GM12878 (cell line): ENCODE measurements at regions not wholly inside any gene's neighbourhood (a gene's known extent, or its start where the extent isn't known, plus 50 kb on each side); places are given as distances from the start of the nearest gene placed in this dataset.

ENCODE experiments used
- ATAC-seq: fragments of 200-7000 bp; cut with Tn5 transposase; 3 replicates; pipeline ENCODE4 v1.9.1; 2020; ENCODE audit warnings: mild to moderate bottlenecking, moderate library complexity
- BruUV-seq: library from RNA; stranded (reverse); fragments of 400-500 nt; replicated peaks from 2 replicates; lab custom pipeline; 2021; lab: Mats Ljungman, UMichigan
- CTCF ChIA-PET: fragments of 300-600 bp; sonication (Branson Sonifier 250); formaldehyde crosslinking; extraction: SDS; loops from one replicate; lab custom pipeline; 2021; ENCODE audit warnings: inconsistent platforms; lab: Yijun Ruan, JAX
- POLR2A ChIA-PET: fragments of 350-600 bp; formaldehyde crosslinking; extraction: SDS; loops from one replicate; lab custom pipeline; 2021; ENCODE audit warnings: inconsistent platforms; lab: Charles Lee
- RAD21 ChIA-PET: fragments of 300-600 bp; sonication (Branson Sonifier 250); formaldehyde crosslinking; loops from one replicate; lab custom pipeline; 2023; ENCODE audit warnings: antibody characterized with exemption; ENCODE audit not compliant: unreplicated experiment; lab: Charles Lee
- SMC1A ChIA-PET: fragments of 300-600 bp; sonication (Branson Sonifier 250); formaldehyde crosslinking; loops from one replicate; lab custom pipeline; 2023; ENCODE audit not compliant: unreplicated experiment, uncharacterized antibody; lab: Charles Lee
- DNase-seq: peaks from one replicate; pipeline ENCODE4 v3.0.0-alpha.2; 2011; ENCODE audit warnings: low read depth, low spot score
- FAIRE-seq: peaks from 3 replicates; lab custom pipeline; 2011; peaks lifted over from hg19 to GRCh38; lab: Jason Lieb, UNC
- H2AFZ ChIP-seq: 2 replicates; pipeline ENCODE4 v1.6.0; 2011; ENCODE audit warnings: low read depth, low read length, control low read depth; ENCODE audit not compliant: control insufficient read depth
- H3K27ac ChIP-seq: 2 replicates; pipeline ENCODE4 v1.5.1; 2011; ENCODE audit warnings: control low read depth; ENCODE audit not compliant: control insufficient read depth, insufficient read depth
- H3K27me3 ChIP-seq, 2 experiments: replicated peaks in 1 of 2; 2 replicates each; pipeline versions ENCODE4 v1.6.0 to v1.6.1; 2011; ENCODE audit warnings: low read length in 1 of 2; ENCODE audit not compliant: control insufficient read depth in 2 of 2, insufficient read depth in 2 of 2
- H3K36me3 ChIP-seq, 2 experiments: 2 replicates each; pipeline ENCODE4 v1.5.1; 2011; ENCODE audit warnings: low read length in 1 of 2; ENCODE audit not compliant: control insufficient read depth in 2 of 2, insufficient read depth in 2 of 2
- H3K4me1 ChIP-seq: 2 replicates; pipeline ENCODE4 v1.6.1; 2011; ENCODE audit warnings: mild to moderate bottlenecking, low read length, moderate library complexity, mixed read lengths; ENCODE audit not compliant: control insufficient read depth, insufficient read depth
- H3K4me2 ChIP-seq: 2 replicates; pipeline ENCODE4 v1.6.0; 2011; ENCODE audit warnings: control low read depth; ENCODE audit not compliant: control insufficient read depth, insufficient read depth
- H3K4me3 ChIP-seq: fragments of 200-600 bp; sonication (generic); 2 replicates; pipeline ENCODE4 v1.5.1; 2016
- H3K79me2 ChIP-seq: 2 replicates; pipeline ENCODE4 v1.6.0; 2011; ENCODE audit warnings: low read length; ENCODE audit not compliant: control insufficient read depth, insufficient read depth
- H3K9ac ChIP-seq: 2 replicates; pipeline ENCODE4 v1.8.0; 2011; ENCODE audit warnings: low read length, control low read depth, mixed read lengths; ENCODE audit not compliant: control insufficient read depth, insufficient read depth
- H3K9me3 ChIP-seq: replicated peaks from 3 replicates; pipeline ENCODE4 v1.5.1; 2011; ENCODE audit warnings: mild to moderate bottlenecking, low read length; ENCODE audit not compliant: control insufficient read depth, insufficient read depth
- H4K20me1 ChIP-seq: 2 replicates; pipeline ENCODE4 v1.6.0; 2011; ENCODE audit not compliant: control insufficient read depth, insufficient read depth
- ATF7 ChIP-seq: fragments of 450-650 bp; IDR thresholded peaks from 2 replicates; pipeline ENCODE4 v1.6.1; 2016; ENCODE audit warnings: low read depth, mild to moderate bottlenecking
- DPF2 ChIP-seq: fragments of 450-650 bp; IDR thresholded peaks from 2 replicates; pipeline ENCODE4 v1.6.1; 2017; ENCODE audit warnings: mild to moderate bottlenecking
- NFIC ChIP-seq: IDR thresholded peaks from 2 replicates; pipeline ENCODE4 v1.6.1; 2012; ENCODE audit warnings: low read depth, mild to moderate bottlenecking, inconsistent platforms, low read length, moderate library complexity
- NFYB ChIP-seq: IDR thresholded peaks from 2 replicates; pipeline ENCODE4 v1.6.1; 2011; ENCODE audit warnings: low read depth, mild to moderate bottlenecking, low read length, improper control_type of control experiment, moderate library complexity; ENCODE audit not compliant: insufficient read depth
- POLR2AphosphoS2 ChIP-seq: IDR thresholded peaks from 2 replicates; pipeline ENCODE4 v1.6.1; 2011; ENCODE audit warnings: low read depth, mild to moderate bottlenecking, low read length, improper control_type of control experiment, moderate library complexity
- REST ChIP-seq: IDR thresholded peaks from 2 replicates; pipeline ENCODE4 v1.6.1; 2012; ENCODE audit warnings: mild to moderate bottlenecking, low read depth, low read length
- RFX5 ChIP-seq: IDR thresholded peaks from 2 replicates; pipeline ENCODE4 v1.6.1; 2011; ENCODE audit warnings: low read depth, low read length, improper control_type of control experiment
- SP1 ChIP-seq: IDR thresholded peaks from one replicate; pipeline ENCODE4 v1.6.1; 2011; ENCODE audit warnings: low read depth, low read length
- SPI1 ChIP-seq: IDR thresholded peaks from 2 replicates; pipeline ENCODE4 v1.6.1; 2011; ENCODE audit warnings: low read depth, mild to moderate bottlenecking, low read length, moderate library complexity, borderline replicate concordance; ENCODE audit not compliant: insufficient read depth
- ZNF274 ChIP-seq: IDR thresholded peaks from one replicate; pipeline ENCODE4 v1.8.0; 2011; ENCODE audit not compliant: insufficient read length, insufficient read depth
- ZNF687 ChIP-seq: fragments of 450-650 bp; IDR thresholded peaks from 2 replicates; pipeline ENCODE4 v1.6.1; 2017; ENCODE audit warnings: mild to moderate bottlenecking, moderate library complexity
- WGBS: methylation state at CpG from one replicate; pipeline ENCODE4 v1.1.6; 2016; ENCODE audit warnings: low lambda C conversion rate; ENCODE audit not compliant: insufficient replicate concordance, insufficient coverage; ENCODE audit errors: missing lambda C conversion rate; 5-methylcytosine and 5-hydroxymethylcytosine counted together
- in situ Hi-C: fragments of 300-500 bp; cut with MboI; formaldehyde crosslinking; loops from 9 replicates; pipeline ENCODE4 v1.14.3; 2018; ENCODE audit warnings: mixed read lengths
- intact Hi-C: fragments of 100-400 bp; cut with micrococcal nuclease; formaldehyde crosslinking; loops from one replicate; pipeline ENCODE4 v1.14.2; 2022; ENCODE audit not compliant: unreplicated experiment

GRCh38 chr5:68467794-68468193 is 252.2 kb downstream of the PIK3R1 start (continued):
- no peak for TF ChIP-seq ZNF687
- TF ChIP-seq ZNF274, result no peak
- no peak for TF ChIP-seq NFYB

GRCh38 chr5:68468322-68468721 is 252.8 kb downstream of the PIK3R1 start:
- BruUV-seq, result no TSS peak
- H3K27ac ChIP-seq, result no peak overlapping the region
- POLR2A ChIA-PET, result no interaction called here
- no peaks in the 10 kb centered on the region for H3K36me3 ChIP-seq
- intact Hi-C loops (loop anchor here (5.0 to 10.0 kb wide), 2 partner anchors 176 to 279 kb away; no protein-coding TSS in a partner anchor), in situ Hi-C loops (loop anchor here (10.0 kb wide), 1 partner anchor 1224 kb away; no protein-coding TSS in a partner anchor)
- peaks cover 5% of the 10 kb centered on the region; the same call in 1 of the 2 replicates for H3K4me1 ChIP-seq
- H3K4me3 ChIP-seq, result no peak overlapping the region
- H2AFZ ChIP-seq, result no peak overlapping the region
- H3K4me2 ChIP-seq, result no peak overlapping the region
- FAIRE-seq (no peak), ATAC-seq (no peak), DNase-seq (no peak)
- H3K9me3 ChIP-seq, result no peaks in the 10 kb centered on the region
- CTCF ChIA-PET, result interaction anchor here (1.1 kb wide), 1 partner anchor 181 kb away, joined by 3 read pairs; no protein-coding TSS in a partner anchor
- no peak overlapping the region for H3K9ac ChIP-seq
- RAD21 ChIA-PET, result no interaction called here
- WGBS, result 86% methylated on average over 4 of the region's 4 CpGs
- SMC1A ChIA-PET, result interaction anchor here (0.7 to 1.1 kb wide), 2 partner anchors 182 to 208 kb away, joined by 3 read pairs; no protein-coding TSS in a partner anchor
- H3K79me2 ChIP-seq, result no peaks in the 10 kb centered on the region
- no peaks in the 10 kb centered on the region for H4K20me1 ChIP-seq
- H3K27me3 ChIP-seq, result no peaks in the 10 kb centered on the region
- TF ChIP-seq ATF7 (no peak), POLR2AphosphoS2 (no peak), RFX5 (no peak), REST (no peak), SP1 (no peak), NFIC (no peak), ZNF687 (no peak), SPI1 (no peak), DPF2 (no peak)
